ENCODE measurements at regions not wholly inside any gene's neighbourhood (a gene's known extent, or its start where the extent isn't known, plus 50 kb on each side); places are given as distances from the start of the nearest gene placed in this dataset.
"Not testable (repeated sequence)": the region's sequence is repeated elsewhere in the genome, so short reads cannot be mapped to it uniquely, and the experiment has no call there.

GRCh38 chr16:88231839-88232238, 150.9 kb upstream of the ZNF469 start:
- not testable (repeated sequence) for DNase-seq; H3K27ac Mint-ChIP-seq; H3K36me3 ChIP-seq (ENCODE audit: control insufficient read depth, insufficient read depth, low read length); H3K36me3 Mint-ChIP-seq (ENCODE audit: low read depth); H3K9me3 Mint-ChIP-seq; H3K4me1 Mint-ChIP-seq; H3K4me3 Mint-ChIP-seq; H3K9ac ChIP-seq (ENCODE audit: extremely low read depth, low read length, poor library complexity, severe bottlenecking); H3K9me3 ChIP-seq (ENCODE audit: control insufficient read depth, low read length); H3K27me3 Mint-ChIP-seq (ENCODE audit: insufficient read depth); H3K27ac ChIP-seq (ENCODE audit: low read depth, low read length); H3K4me3 ChIP-seq (ENCODE audit: low read length); H3K27me3 ChIP-seq (ENCODE audit: control insufficient read depth, insufficient read depth, low read length, poor library complexity, severe bottlenecking); H3K4me1 ChIP-seq (ENCODE audit: control insufficient read depth, insufficient read depth, low read length)
- 90 to 93% methylated on average over 5 to 13 of the region's 13 CpGs for WGBS, 2 experiments (ENCODE audit: insufficient coverage in 1 of 2, insufficient read length in 1 of 2)

- not testable (repeated sequence) for H3K27ac ChIP-seq (ENCODE audit: low read depth, low read length); H3K9me3 ChIP-seq (ENCODE audit: control insufficient read depth, low read length); H3K27ac Mint-ChIP-seq; H3K9ac ChIP-seq (ENCODE audit: extremely low read depth, low read length, poor library complexity, severe bottlenecking); H3K27me3 Mint-ChIP-seq (ENCODE audit: insufficient read depth); H3K4me1 ChIP-seq (ENCODE audit: control insufficient read depth, insufficient read depth, low read length); H3K4me3 Mint-ChIP-seq; H3K36me3 Mint-ChIP-seq (ENCODE audit: low read depth); H3K27me3 ChIP-seq (ENCODE audit: control insufficient read depth, insufficient read depth, low read length, poor library complexity, severe bottlenecking); H3K4me1 Mint-ChIP-seq; DNase-seq; H3K9me3 Mint-ChIP-seq; H3K4me3 ChIP-seq (ENCODE audit: low read length); H3K36me3 ChIP-seq (ENCODE audit: control insufficient read depth, insufficient read depth, low read length)
- 90 to 95% methylated on average over 10 to 31 of the region's 31 CpGs for WGBS, 2 experiments (ENCODE audit: insufficient coverage in 1 of 2, insufficient read length in 1 of 2)
Observed at GRCh38 chr16:88232401-88233258, 150.1 kb upstream of the ZNF469 start.

- not testable (repeated sequence) for H3K36me3 Mint-ChIP-seq (ENCODE audit: low read depth)
Observed at GRCh38 chr16:88233621-88234420, 148.9 kb upstream of the ZNF469 start.

GRCh38 chr16:88234421-88235271, 148.1 kb upstream of the ZNF469 start:
- H3K27me3 Mint-ChIP-seq (ENCODE audit: insufficient read depth); DNase-seq; H3K27ac Mint-ChIP-seq; H3K4me3 Mint-ChIP-seq; H3K4me3 ChIP-seq (ENCODE audit: low read length); H3K4me1 Mint-ChIP-seq; H3K36me3 ChIP-seq (ENCODE audit: control insufficient read depth, insufficient read depth, low read length); H3K9me3 Mint-ChIP-seq; H3K9me3 ChIP-seq (ENCODE audit: control insufficient read depth, low read length); H3K27me3 ChIP-seq (ENCODE audit: control insufficient read depth, insufficient read depth, low read length, poor library complexity, severe bottlenecking); H3K36me3 Mint-ChIP-seq (ENCODE audit: low read depth); H3K9ac ChIP-seq (ENCODE audit: extremely low read depth, low read length, poor library complexity, severe bottlenecking); H3K4me1 ChIP-seq (ENCODE audit: control insufficient read depth, insufficient read depth, low read length); H3K27ac ChIP-seq (ENCODE audit: low read depth, low read length): not testable (repeated sequence)
- 89 to 100% methylated on average over 6 to 37 of the region's 46 CpGs for WGBS, 2 experiments (ENCODE audit: insufficient coverage in 1 of 2, insufficient read length in 1 of 2)

More at GRCh38 chr16:88233621-88234420, 148.9 kb upstream of the ZNF469 start:
- 89 to 96% methylated on average over 9 to 21 of the region's 23 CpGs for WGBS, 2 experiments (ENCODE audit: insufficient coverage in 1 of 2, insufficient read length in 1 of 2)
- not testable (repeated sequence) for DNase-seq; H3K36me3 ChIP-seq (ENCODE audit: control insufficient read depth, insufficient read depth, low read length); H3K4me1 ChIP-seq (ENCODE audit: control insufficient read depth, insufficient read depth, low read length); H3K27ac Mint-ChIP-seq; H3K4me3 ChIP-seq (ENCODE audit: low read length); H3K4me1 Mint-ChIP-seq; H3K9ac ChIP-seq (ENCODE audit: extremely low read depth, low read length, poor library complexity, severe bottlenecking); H3K27ac ChIP-seq (ENCODE audit: low read depth, low read length); H3K9me3 Mint-ChIP-seq; H3K27me3 ChIP-seq (ENCODE audit: control insufficient read depth, insufficient read depth, low read length, poor library complexity, severe bottlenecking); H3K4me3 Mint-ChIP-seq; H3K9me3 ChIP-seq (ENCODE audit: control insufficient read depth, low read length); H3K27me3 Mint-ChIP-seq (ENCODE audit: insufficient read depth)

GRCh38 chr16:88235691-88236090, 147.1 kb upstream of the ZNF469 start:
- H3K4me3 Mint-ChIP-seq; DNase-seq; H3K27ac ChIP-seq (ENCODE audit: low read depth, low read length); H3K9me3 Mint-ChIP-seq; H3K4me1 ChIP-seq (ENCODE audit: control insufficient read depth, insufficient read depth, low read length); H3K27me3 ChIP-seq (ENCODE audit: control insufficient read depth, insufficient read depth, low read length, poor library complexity, severe bottlenecking); H3K9me3 ChIP-seq (ENCODE audit: control insufficient read depth, low read length); H3K36me3 ChIP-seq (ENCODE audit: control insufficient read depth, insufficient read depth, low read length); H3K4me1 Mint-ChIP-seq; H3K27me3 Mint-ChIP-seq (ENCODE audit: insufficient read depth); H3K4me3 ChIP-seq (ENCODE audit: low read length); H3K9ac ChIP-seq (ENCODE audit: extremely low read depth, low read length, poor library complexity, severe bottlenecking); H3K27ac Mint-ChIP-seq; H3K36me3 Mint-ChIP-seq (ENCODE audit: low read depth): not testable (repeated sequence)
- 82 to 90% methylated on average over 4 to 6 of the region's 6 CpGs for whole genome bisulfite sequencing, 2 experiments (ENCODE audit: insufficient coverage in 1 of 2, insufficient read length in 1 of 2)

- not testable (repeated sequence) for H3K9ac ChIP-seq (ENCODE audit: extremely low read depth, low read length, poor library complexity, severe bottlenecking); DNase-seq; H3K27me3 ChIP-seq (ENCODE audit: control insufficient read depth, insufficient read depth, low read length, poor library complexity, severe bottlenecking); H3K4me1 ChIP-seq (ENCODE audit: control insufficient read depth, insufficient read depth, low read length); H3K27me3 Mint-ChIP-seq (ENCODE audit: insufficient read depth); H3K4me1 Mint-ChIP-seq; H3K36me3 ChIP-seq (ENCODE audit: control insufficient read depth, insufficient read depth, low read length); H3K4me3 Mint-ChIP-seq; H3K27ac Mint-ChIP-seq; H3K36me3 Mint-ChIP-seq (ENCODE audit: low read depth); H3K9me3 ChIP-seq (ENCODE audit: control insufficient read depth, low read length); H3K27ac ChIP-seq (ENCODE audit: low read depth, low read length); H3K9me3 Mint-ChIP-seq; H3K4me3 ChIP-seq (ENCODE audit: low read length)
- 89% methylated on average over 7 of the region's 9 CpGs; no CpG with 5 or more reads in 1 of the 2 experiments for WGBS, 2 experiments (ENCODE audit: insufficient coverage in 1 of 2, insufficient read length in 1 of 2)
Observed at GRCh38 chr16:88236229-88236628, 146.5 kb upstream of the ZNF469 start.
